ENCODE measurements at regions not wholly inside any gene's neighbourhood (a gene's known extent, or its start where the extent isn't known, plus 50 kb on each side); places are given as distances from the start of the nearest gene placed in this dataset.

DNA sequence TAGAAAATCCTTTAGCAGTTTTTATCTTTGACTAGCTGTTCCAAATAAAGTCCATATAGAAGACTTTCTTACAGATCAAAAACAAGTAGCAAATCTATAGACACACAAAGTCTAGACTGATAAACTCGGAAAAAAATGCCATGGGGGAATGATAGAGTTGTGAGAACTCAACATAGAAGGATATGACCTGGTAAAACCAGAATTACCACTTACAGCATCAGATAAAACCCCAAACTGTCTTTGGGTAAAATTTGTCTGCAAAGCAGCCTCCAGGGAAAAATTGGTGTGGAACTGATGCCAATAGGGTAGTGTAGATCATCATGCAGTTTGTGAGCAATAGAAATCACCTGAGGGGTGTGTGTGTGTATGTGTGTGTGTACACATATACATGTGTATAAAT, 579.1 kb downstream of the SPOCK3 start:
- no peak for DNase-seq

DNA sequence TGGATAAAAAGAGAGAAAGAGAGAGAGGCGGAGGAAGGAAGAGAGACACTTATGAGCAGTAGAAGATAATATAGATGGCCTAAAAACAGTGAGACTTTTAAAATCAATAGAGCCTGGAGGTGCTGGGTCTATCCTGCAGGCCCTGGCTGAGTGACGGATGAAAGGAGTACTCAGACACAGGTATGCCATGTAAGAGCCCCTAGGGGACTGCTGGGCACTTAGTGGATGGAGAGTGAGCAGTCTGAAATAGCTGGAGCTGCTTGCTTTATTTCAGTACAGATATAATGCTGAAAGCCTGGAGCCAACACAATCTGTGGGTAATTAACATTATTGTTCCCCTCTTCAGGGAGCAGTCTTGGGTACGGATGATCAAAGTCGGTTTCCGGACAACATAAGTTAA, 578.6 kb downstream of the SPOCK3 start:
- no peak for DNase-seq

DNA sequence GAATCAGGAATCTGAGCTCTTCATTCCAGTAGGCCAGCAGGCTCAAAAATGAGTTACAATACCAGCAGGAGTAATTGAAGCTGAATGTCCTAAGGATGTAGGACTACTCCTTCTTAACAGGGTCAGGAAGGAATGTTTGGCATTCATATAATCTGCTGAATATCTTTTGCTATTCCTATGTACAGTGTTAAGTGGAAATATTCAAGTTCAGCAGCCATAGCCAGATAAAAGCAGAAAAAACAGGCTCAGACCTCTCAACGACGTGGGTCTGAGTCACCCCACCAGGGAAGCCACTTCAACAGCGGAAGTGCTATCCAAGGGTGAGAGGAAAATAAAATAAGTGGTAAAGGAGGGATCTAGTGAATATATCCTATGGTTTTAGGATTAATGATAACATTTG, 577.0 kb downstream of the SPOCK3 start:
- no peak for DNase-seq

DNA sequence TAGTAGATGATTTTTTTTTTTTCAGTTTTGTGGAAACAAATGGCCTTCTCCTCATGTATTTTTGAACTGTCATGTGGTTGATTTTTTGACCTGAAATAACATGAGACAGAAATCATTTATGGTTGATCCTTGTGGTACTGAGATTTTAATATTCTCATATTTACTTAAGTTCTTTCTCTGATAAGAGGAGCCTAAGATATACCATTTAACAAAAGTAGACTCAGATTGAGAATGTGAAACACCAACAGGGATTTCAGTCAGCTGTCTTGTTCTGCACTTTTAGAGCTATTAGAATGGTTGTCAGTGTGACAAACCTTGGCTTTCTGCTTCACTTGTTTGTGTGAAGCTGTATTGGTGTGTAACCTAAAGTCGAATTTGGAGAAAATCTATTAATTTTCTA, 575.7 kb downstream of the SPOCK3 start:
- no peak for DNase-seq

DNA sequence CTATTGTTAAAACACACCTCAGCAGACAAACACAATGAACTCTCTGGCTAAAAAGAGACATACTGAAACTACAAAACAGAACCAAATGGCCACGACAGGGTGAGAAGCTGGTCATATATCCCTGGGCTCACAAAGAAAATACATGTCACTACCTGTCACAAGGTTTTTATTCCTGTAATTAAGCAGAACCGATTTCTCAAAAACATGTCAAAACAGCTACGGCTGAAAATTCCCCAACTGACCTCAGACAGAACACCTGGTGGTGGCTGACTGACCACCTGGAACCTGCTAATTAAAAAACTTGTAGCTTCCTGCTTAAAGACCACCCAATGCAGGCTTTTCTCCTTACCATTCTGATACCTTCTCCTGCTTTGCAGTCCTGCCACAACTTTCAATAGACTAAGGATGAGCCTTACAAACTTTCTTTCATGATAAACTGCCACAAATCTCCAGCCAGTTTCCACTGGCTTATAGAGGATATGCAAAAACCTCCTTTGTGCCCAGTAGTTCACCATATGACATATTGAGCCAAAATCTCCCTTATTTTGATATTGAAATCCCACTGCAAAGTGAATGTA, 571.9 kb downstream of the SPOCK3 start:
- DNase-seq, result no peak

DNA sequence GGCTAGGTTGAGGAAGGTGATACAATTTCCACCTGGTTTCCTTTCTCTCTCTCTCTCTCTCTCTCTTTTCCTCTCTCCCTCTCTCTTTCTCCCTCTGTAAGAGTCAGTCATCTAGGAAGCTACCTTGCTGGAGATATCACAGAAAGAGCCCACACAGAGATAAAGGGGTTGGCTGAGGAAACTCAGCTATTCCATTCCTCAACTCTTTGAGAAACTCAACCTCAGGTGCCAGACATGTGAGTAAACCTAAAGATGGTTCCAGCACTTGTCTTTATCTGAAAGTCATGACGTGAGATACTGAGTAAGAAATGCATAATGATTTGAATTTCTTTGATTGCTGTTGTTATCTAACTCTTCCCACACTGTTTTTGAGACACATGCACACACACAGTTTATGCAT, 564.0 kb downstream of the SPOCK3 start:
- DNase-seq, result no peak

DNA sequence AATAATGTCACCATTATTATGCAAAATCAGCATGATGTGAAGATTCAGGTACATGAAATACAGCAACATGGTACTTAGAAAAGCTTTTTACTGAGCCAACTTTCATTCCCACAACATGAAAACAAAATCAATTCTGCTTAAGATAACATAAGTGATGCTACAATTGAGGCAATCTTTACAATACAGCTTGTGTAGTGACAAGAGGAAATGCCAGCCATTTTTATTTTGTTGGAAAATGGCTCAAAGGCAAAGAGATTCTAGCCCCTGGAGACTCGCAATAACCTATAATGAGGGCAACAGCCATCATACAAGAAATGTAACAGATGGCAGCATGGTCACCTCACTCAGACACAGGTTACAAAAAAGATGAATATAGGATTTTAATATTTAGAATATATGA, 560.4 kb downstream of the SPOCK3 start:
- no peak for DNase-seq

DNA sequence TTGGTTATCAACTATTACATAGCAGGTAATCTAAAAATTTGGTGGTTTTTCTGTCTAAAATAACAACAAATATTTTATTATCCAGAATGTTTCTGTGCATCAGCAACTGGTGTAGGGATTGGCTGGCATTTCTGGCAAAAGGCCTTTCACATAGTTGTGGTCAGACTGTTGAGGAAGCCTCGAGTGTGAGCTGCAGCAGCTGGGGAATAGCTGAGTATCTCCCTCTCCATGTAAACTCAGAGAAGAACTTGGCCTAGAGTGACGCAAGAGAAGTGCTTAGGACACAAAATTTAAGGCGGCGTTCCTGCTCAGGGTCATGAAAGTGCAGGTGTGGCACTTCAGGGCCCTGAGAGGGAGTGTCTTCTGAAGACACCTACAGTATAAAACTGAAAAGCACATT, 558.9 kb downstream of the SPOCK3 start:
- no peak for DNase-seq

DNA sequence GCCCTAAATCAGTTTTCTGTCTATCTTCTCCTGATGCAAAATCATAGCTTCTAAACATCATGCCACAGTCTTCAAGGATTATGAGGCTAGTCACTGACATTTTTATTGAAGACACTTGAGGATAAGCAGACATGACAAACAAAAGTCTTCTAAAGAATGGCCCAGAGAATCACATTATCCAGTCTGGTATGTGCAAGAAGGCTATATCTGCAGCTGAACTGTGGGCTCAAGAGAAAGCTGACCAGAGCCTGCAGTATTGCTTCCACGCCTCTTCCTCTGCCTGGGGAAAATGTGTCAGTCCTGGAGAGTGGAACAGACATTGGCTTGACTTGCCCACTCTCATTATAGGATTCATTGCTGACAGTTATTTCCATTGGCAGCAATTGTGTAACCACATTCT, 553.5 kb downstream of the SPOCK3 start:
- no peak for DNase-seq

DNA sequence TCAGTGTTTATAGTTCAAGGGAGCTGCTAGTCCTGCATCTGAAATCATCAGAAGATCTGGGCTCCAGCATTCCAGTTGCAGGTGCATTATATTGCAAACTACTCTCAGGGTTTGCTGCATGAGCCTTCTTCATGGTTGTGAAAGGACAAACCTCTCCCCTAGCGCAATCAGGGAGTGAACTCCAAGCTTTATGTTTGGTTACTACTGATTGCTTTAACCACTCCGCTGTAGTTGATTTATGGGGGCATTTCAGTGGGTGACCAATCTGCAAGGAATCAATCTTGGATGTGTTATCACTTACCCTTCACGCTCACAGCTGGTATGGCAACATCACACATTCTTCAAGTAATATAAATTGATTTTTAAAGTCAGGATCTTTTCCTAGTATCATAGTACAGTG, 552.1 kb downstream of the SPOCK3 start:
- DNase-seq, result no peak

Data from right kidney (tissue), 1 donor.